HEK293 (cell line): ENCODE measurements at regions not wholly inside any gene's neighbourhood (a gene's known extent, or its start where the extent isn't known, plus 50 kb on each side); places are given as distances from the start of the nearest gene placed in this dataset.

Experiments used
- CTCF ChIP-seq: fragments of 450-650 bp; formaldehyde crosslinking; IDR thresholded peaks from 2 replicates; pipeline ENCODE4 v1.5.1; 2016; ENCODE audit warnings: missing biosample characterization, missing genetic modification characterization
- REST ChIP-seq: fragments of 450-650 bp; formaldehyde crosslinking; IDR thresholded peaks from 2 replicates; pipeline ENCODE4 v1.5.1; 2016; ENCODE audit warnings: missing biosample characterization, missing genetic modification characterization
- SP2 ChIP-seq: fragments of 450-650 bp; formaldehyde crosslinking; IDR thresholded peaks from 2 replicates; pipeline ENCODE4 v1.5.1; 2016; ENCODE audit warnings: missing biosample characterization, missing genetic modification characterization
- SP7 ChIP-seq: fragments of 450-650 bp; formaldehyde crosslinking; IDR thresholded peaks from 2 replicates; pipeline ENCODE4 v1.5.1; 2016; ENCODE audit warnings: missing biosample characterization, missing genetic modification characterization
- TCF7L2 ChIP-seq: IDR thresholded peaks from 2 replicates; pipeline ENCODE4 v1.6.1; 2011; ENCODE audit warnings: low read depth, mild to moderate bottlenecking, inconsistent platforms, low read length, moderate library complexity, borderline replicate concordance
- YY2 ChIP-seq: fragments of 450-650 bp; formaldehyde crosslinking; IDR thresholded peaks from 2 replicates; pipeline ENCODE4 v1.5.1; 2016; ENCODE audit warnings: missing biosample characterization, missing genetic modification characterization
- ZBTB8A ChIP-seq: fragments of 450-650 bp; formaldehyde crosslinking; IDR thresholded peaks from 2 replicates; pipeline ENCODE4 v1.5.1; 2016; ENCODE audit warnings: missing biosample characterization, missing genetic modification characterization
- ZFP3 ChIP-seq: fragments of 450-650 bp; formaldehyde crosslinking; IDR thresholded peaks from 2 replicates; pipeline ENCODE4 v1.5.1; 2016; ENCODE audit warnings: low read depth, missing biosample characterization, missing genetic modification characterization
- ZNF169 ChIP-seq: fragments of 450-650 bp; formaldehyde crosslinking; IDR thresholded peaks from 2 replicates; pipeline ENCODE4 v1.5.1; 2016; ENCODE audit warnings: missing biosample characterization, missing genetic modification characterization
- ZNF174 ChIP-seq: fragments of 450-650 bp; formaldehyde crosslinking; IDR thresholded peaks from 2 replicates; pipeline ENCODE4 v1.5.0; 2017; ENCODE audit warnings: missing biosample characterization, mild to moderate bottlenecking, missing genetic modification characterization
- ZNF2 ChIP-seq: fragments of 450-650 bp; formaldehyde crosslinking; IDR thresholded peaks from 2 replicates; pipeline ENCODE4 v1.5.1; 2016; ENCODE audit warnings: missing biosample characterization, missing genetic modification characterization
- ZNF266 ChIP-seq: fragments of 450-650 bp; formaldehyde crosslinking; IDR thresholded peaks from 2 replicates; pipeline ENCODE4 v1.5.1; 2016; ENCODE audit warnings: missing biosample characterization, missing genetic modification characterization, low read depth
- ZNF747 ChIP-seq: fragments of 450-650 bp; formaldehyde crosslinking; IDR thresholded peaks from 2 replicates; pipeline ENCODE4 v1.5.1; 2016; ENCODE audit warnings: missing biosample characterization, missing genetic modification characterization

GRCh38 chr15:95458721-95459120 lies 871.8 kb upstream of the NR2F2 start:
- TF ChIP-seq REST: no peak
- TF ChIP-seq ZNF174 (tag by site-specific recombination): no peak
- no peak for TF ChIP-seq ZBTB8A (tag by site-specific recombination)
- no peak for TF ChIP-seq CTCF (tag by site-specific recombination)
- TF ChIP-seq TCF7L2: no peak
- no peak for TF ChIP-seq YY2
- TF ChIP-seq ZNF2: no peak
- TF ChIP-seq SP7: no peak
- no peak for TF ChIP-seq ZFP3 (tag by site-specific recombination)
- no peak for TF ChIP-seq ZNF169 (tag by site-specific recombination)
- no peak for TF ChIP-seq ZNF747 (tag by site-specific recombination)
- no peak for TF ChIP-seq SP2
- no peak for TF ChIP-seq ZNF266 (tag by site-specific recombination)
